GM13977 (cell line): ENCODE measurements at regions not wholly inside any gene's neighbourhood (a gene's known extent, or its start where the extent isn't known, plus 50 kb on each side); places are given as distances from the start of the nearest gene placed in this dataset.

ENCODE experiments used
- DNase-seq: peaks from one replicate; pipeline ENCODE4 v3.0.0; 2012; ENCODE audit warnings: low spot score
- CTCF ChIP-seq: IDR thresholded peaks from 2 replicates; pipeline ENCODE4 v1.5.1; 2012; ENCODE audit warnings: mild to moderate bottlenecking, control low read depth; ENCODE audit not compliant: insufficient read depth; ENCODE audit errors: extremely low read depth, missing control alignments
- in situ Hi-C: fragments of 300-500 bp; cut with MboI; formaldehyde crosslinking; loops from one replicate; pipeline ENCODE4 v1.12.0; 2022; ENCODE audit warnings: low sequenced_read_pairs, low pct_unique_long_range_greater_than_20kb, mixed read lengths, inconsistent platforms; ENCODE audit not compliant: unreplicated experiment

DNA sequence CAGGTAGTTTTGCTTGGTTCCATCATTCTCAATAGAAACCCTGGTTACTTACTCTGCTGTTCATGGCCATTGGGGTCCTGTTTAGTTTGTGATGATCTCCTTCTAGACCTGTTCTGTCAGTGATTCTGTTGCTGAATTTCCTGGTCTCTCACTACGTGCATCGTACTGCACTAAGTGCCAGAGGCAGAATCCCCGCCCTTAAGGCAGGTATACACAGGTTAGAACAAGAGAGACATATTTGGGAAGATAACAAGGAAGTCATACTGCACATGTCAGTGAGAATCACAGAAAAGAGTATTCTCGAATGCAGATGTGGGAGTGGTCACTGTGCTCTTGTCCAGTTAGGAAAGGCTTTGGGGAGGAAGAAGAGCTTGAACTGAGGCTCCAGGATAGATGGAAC is 148.1 kb upstream of the MYLIP start:
- in situ Hi-C loops = no loop called here
- no peak for DNase-seq
- TF ChIP-seq CTCF = no peak

GRCh38 chr6:15978426-15978825 is 150.5 kb upstream of the MYLIP start:
- no peak for DNase-seq
- in situ Hi-C loops = no loop called here
- TF ChIP-seq CTCF = no peak

- in situ Hi-C loops = no loop called here
- DNase-seq = no peak
- TF ChIP-seq CTCF = no peak
Measured at GRCh38 chr6:15977050-15977449, 151.8 kb upstream of the MYLIP start.

GRCh38 chr6:15974817-15975216 is 154.1 kb upstream of the MYLIP start:
- in situ Hi-C loops = no loop called here
- DNase-seq = no peak
- TF ChIP-seq CTCF = no peak

DNA sequence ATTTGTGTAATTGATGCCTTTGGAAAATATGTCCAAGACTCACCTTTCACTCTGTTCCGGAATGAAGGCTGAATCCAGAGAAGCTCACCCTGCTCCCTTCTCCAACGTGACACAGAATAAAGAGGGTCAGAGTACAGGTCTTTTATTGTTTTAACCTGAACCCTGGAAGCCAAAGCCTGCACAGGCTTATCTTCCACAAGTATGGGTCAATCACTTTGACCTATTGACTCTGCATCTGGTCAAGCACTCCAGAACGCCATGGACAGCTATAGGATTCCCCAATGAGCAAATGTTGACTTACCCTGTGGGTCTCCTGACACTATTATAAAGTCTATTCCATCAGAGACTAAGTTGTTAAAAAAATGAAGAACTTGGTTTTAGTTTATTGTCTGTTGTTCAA is 158.4 kb upstream of the MYLIP start:
- no peak for TF ChIP-seq CTCF
- no peak for DNase-seq
- in situ Hi-C loops = no loop called here

- TF ChIP-seq CTCF = no peak
- in situ Hi-C loops = no loop called here
- no peak for DNase-seq
Measured at GRCh38 chr6:15969236-15969778, 159.6 kb upstream of the MYLIP start.

GRCh38 chr6:15968519-15968918 is 160.4 kb upstream of the MYLIP start:
- DNase-seq = no peak
- in situ Hi-C loops = no loop called here

More at GRCh38 chr6:15968519-15968918, 160.4 kb upstream of the MYLIP start:
- no peak for TF ChIP-seq CTCF
